Head of caudate nucleus (tissue), 42 donors: ENCODE measurements at regions not wholly inside any gene's neighbourhood (a gene's known extent, or its start where the extent isn't known, plus 50 kb on each side); places are given as distances from the start of the nearest gene placed in this dataset.
A peak's percentile ranks its signal among the peaks of the same experiment; 100 is the strongest.
"Not testable (repeated sequence)": the region's sequence is repeated elsewhere in the genome, so short reads cannot be mapped to it uniquely, and the experiment has no call there.

Experiments used
- DNase-seq, 42 donors: peaks; one replicate each; pipeline versions ENCODE4 v3.0.0 to v3.0.0-alpha.2; 2020 to 2021; ENCODE audit warnings: mixed read lengths in 7 of 42
- intact Hi-C: fragments of 100-400 bp; cut with DNase I; formaldehyde crosslinking; loops from one replicate; pipeline ENCODE4 v1.15.0; 2022

DNA sequence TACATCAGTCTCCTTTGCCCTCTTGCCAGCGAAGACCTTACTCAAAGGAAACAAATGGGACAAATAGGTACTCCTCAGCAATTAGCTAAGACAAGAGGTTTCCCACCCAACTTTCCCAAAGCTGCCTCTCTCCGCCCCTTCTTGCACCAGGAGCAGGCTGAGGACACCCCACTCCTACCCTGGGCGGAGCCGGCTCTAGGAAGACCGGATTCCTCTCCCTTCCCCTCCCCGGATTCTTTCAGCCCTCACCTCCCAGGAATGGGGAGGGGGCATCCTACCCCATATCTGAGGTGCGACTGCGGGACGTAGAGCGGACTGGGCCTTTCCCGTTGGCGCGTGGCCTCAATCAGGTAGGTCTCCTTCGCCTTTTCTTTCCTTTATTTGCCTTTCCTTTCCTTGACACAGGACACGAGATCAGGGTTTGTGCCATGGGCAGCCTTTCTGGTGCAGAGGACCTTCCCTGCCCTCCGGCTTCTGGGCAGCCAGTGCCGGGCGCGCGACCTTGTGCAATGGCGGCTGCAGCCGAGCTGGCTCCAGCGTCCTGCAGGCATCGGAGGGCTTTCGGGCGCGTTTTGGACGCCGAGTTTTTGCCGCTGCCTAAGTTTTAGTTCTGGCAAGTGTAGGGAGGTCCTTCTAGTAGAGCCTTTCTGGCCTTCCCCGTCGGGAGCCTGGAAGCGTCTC lies 279.9 kb downstream of the PLS3 start:
- intact Hi-C loops = not testable (repeated sequence)

DNA sequence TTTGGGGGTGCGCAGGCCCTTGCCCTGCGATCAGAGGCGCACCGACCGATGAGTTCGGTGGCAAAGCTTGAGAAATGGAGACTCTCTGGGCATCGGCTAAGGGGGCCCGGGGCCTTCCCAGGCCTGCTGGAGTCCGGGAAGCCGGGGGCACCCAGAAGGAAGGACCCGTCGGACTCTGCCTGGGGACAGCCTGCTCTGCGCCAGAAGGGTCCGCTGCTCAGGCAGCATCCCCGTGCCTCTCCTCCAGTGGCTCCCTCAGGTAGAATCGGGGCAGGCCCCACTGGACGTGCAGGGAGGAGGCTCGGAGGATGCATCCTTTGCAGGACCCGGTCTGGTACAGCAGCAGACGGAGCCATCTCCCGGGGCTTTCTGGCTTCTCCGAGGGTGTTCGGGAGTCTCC lies 290.0 kb downstream of the PLS3 start:
- DNase-seq = peak in 16 of 42 donors; percentile 0 to 34 (median 6)
- intact Hi-C loops = not testable (repeated sequence)

More for the DNA sequence above, 279.9 kb downstream of the PLS3 start:
- peak in 2 of 42 donors; percentile 1 to 5 for DNase-seq

GRCh38 chrX:115853260-115853659 lies 292.3 kb downstream of the PLS3 start:
- intact Hi-C loops = not testable (repeated sequence)
- peak in 8 of 42 donors; percentile 24 to 83 (median 76) for DNase-seq

- intact Hi-C loops, DNase-seq: not testable (repeated sequence)
These were observed 289.4 kb upstream of the AGTR2 start for GRCh38 chrX:115881170-115881569.

GRCh38 chrX:115884121-115884520 lies 286.4 kb upstream of the AGTR2 start:
- intact Hi-C loops, DNase-seq: not testable (repeated sequence)

GRCh38 chrX:115888041-115888440 lies 282.5 kb upstream of the AGTR2 start:
- intact Hi-C loops = not testable (repeated sequence)
- DNase-seq = peak in 25 of 42 donors; percentile 3 to 92 (median 67)

GRCh38 chrX:115888519-115888918 lies 282.0 kb upstream of the AGTR2 start:
- intact Hi-C loops = not testable (repeated sequence)
- DNase-seq = peak in 9 of 42 donors; percentile 16 to 60 (median 35)

GRCh38 chrX:115889121-115889890 lies 281.2 kb upstream of the AGTR2 start:
- peak in 12 of 42 donors; percentile 2 to 62 (median 20) for DNase-seq
- intact Hi-C loops = no loop called here

- DNase-seq = peak in 16 of 42 donors; percentile 7 to 56 (median 34)
- intact Hi-C loops = no loop called here
These were observed 278.4 kb upstream of the AGTR2 start for GRCh38 chrX:115892056-115892708.

DNA sequence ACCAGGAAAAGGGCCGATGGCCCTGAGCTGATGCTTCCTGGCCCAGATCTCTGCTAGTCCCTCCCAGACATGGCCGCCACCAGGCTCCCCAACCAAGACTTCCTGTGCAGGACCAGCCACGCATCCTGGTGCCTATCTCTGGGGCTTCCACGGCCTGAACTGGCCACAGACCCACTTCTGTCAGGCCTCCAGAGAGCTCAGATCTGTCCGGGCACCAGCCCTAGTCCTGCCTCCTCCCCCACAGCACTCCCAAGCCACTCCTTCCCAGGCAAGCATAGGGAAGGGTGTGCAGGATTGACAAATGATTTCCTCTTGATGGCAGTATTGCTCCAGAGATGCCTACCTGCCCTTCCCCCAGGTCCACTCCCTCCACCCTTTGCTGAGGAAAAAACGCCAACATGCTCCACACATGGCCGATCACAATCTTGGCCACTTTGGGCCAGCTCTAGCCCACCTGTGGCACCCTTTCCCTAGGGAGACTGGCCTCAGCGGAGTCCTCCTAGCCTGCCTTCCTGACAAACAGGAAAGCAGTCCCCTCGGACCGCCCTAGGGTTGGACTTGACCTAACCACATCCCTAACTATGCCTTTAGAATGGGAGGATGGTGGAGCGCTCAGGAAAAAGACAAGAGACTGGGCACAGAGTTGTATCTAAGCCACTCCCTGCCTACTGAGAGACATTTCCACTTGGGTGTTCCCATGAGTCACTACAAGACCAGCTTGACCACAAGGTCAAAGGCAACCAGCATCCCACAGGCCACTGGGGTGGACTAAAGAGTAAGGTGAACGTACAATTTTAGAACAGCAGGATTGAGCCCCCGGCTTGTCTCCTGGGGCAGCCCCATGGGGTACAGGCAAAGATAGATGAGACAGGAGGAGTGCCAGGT lies 277.5 kb upstream of the AGTR2 start:
- intact Hi-C loops = no loop called here

GRCh38 chrX:115894087-115894486 lies 276.5 kb upstream of the AGTR2 start:
- intact Hi-C loops = no loop called here
- peak in 32 of 42 donors; percentile 13 to 83 (median 56) for DNase-seq

More for the DNA sequence above, 277.5 kb upstream of the AGTR2 start:
- peak in 38 of 42 donors; percentile 9 to 88 (median 74) for DNase-seq

GRCh38 chrX:115895678-115896329 lies 274.7 kb upstream of the AGTR2 start:
- DNase-seq = peak in 1 of 42 donors; percentile 34
- intact Hi-C loops = no loop called here

- no peak for DNase-seq
- intact Hi-C loops = no loop called here
These were observed 274.2 kb upstream of the AGTR2 start for GRCh38 chrX:115896362-115896761.

- no peak for DNase-seq
- intact Hi-C loops = no loop called here
These were observed 272.6 kb upstream of the AGTR2 start for GRCh38 chrX:115897956-115898355.

- DNase-seq = peak in 36 of 42 donors; percentile 17 to 92 (median 73)
These were observed 272.1 kb upstream of the AGTR2 start for GRCh38 chrX:115898382-115899001.

GRCh38 chrX:115900425-115900824 lies 270.1 kb upstream of the AGTR2 start:
- intact Hi-C loops = no loop called here
- peak in 1 of 42 donors; percentile 9 for DNase-seq

More at GRCh38 chrX:115898382-115899001, 272.1 kb upstream of the AGTR2 start:
- intact Hi-C loops = no loop called here

- intact Hi-C loops = no loop called here
- DNase-seq = peak in 1 of 42 donors; percentile 11
These were observed 269.3 kb upstream of the AGTR2 start for GRCh38 chrX:115901241-115901640.

GRCh38 chrX:115902995-115903394 lies 267.5 kb upstream of the AGTR2 start:
- intact Hi-C loops = no loop called here
- no peak for DNase-seq
